Kidney epithelial cell (primary cell): ENCODE measurements at regions not wholly inside any gene's neighbourhood (a gene's known extent, or its start where the extent isn't known, plus 50 kb on each side); places are given as distances from the start of the nearest gene placed in this dataset.

Experiments used
- DNase-seq: peaks from one replicate; pipeline ENCODE4 v3.0.0-alpha.2; 2010; ENCODE audit warnings: low read depth
- H3K27me3 ChIP-seq: 2 replicates; pipeline ENCODE4 v1.6.0; 2011; ENCODE audit warnings: low read length; ENCODE audit not compliant: control insufficient read depth, insufficient read depth
- H3K36me3 ChIP-seq: 2 replicates; pipeline ENCODE4 v1.5.1; 2011; ENCODE audit warnings: low read length; ENCODE audit not compliant: control insufficient read depth, insufficient read depth
- H3K4me3 ChIP-seq: 2 replicates; pipeline ENCODE4 v1.5.1; 2011; ENCODE audit warnings: low read depth, mild to moderate bottlenecking, control low read depth, low read length
- CTCF ChIP-seq: IDR thresholded peaks from 2 replicates; pipeline ENCODE4 v1.5.1; 2011; ENCODE audit warnings: mild to moderate bottlenecking, moderate library complexity, low read length, control low read depth, inconsistent platforms; ENCODE audit not compliant: insufficient read depth, poor library complexity, severe bottlenecking

- no peak for DNase-seq
Measured at GRCh38 chr10:3914733-3915132, 129.7 kb upstream of the KLF6 start.

GRCh38 chr10:3911713-3912442 is 126.9 kb upstream of the KLF6 start:
- DNase-seq = no peak
- H3K36me3 ChIP-seq = no peaks in the 10 kb centered on the region
- no peak for TF ChIP-seq CTCF
- H3K27me3 ChIP-seq = no peaks in the 10 kb centered on the region
- H3K4me3 ChIP-seq = no peak overlapping the region

More at GRCh38 chr10:3914733-3915132, 129.7 kb upstream of the KLF6 start:
- Histone ChIP-seq H3K27me3 (no peaks in the 10 kb centered on the region), H3K36me3 (no peaks in the 10 kb centered on the region), H3K4me3 (no peak overlapping the region)
- no peak for TF ChIP-seq CTCF

GRCh38 chr10:3911241-3911640 is 126.2 kb upstream of the KLF6 start:
- DNase-seq = no peak
- no peak overlapping the region for H3K4me3 ChIP-seq
- H3K27me3 ChIP-seq = no peaks in the 10 kb centered on the region
- H3K36me3 ChIP-seq = no peaks in the 10 kb centered on the region
- no peak for TF ChIP-seq CTCF

- no peak for TF ChIP-seq CTCF
- DNase-seq = no peak
- H3K27me3 ChIP-seq = no peaks in the 10 kb centered on the region
- no peaks in the 10 kb centered on the region for H3K36me3 ChIP-seq
- no peak overlapping the region for H3K4me3 ChIP-seq
Measured at GRCh38 chr10:3909339-3909738, 124.3 kb upstream of the KLF6 start.

- no peaks in the 10 kb centered on the region for H3K36me3 ChIP-seq
- no peak overlapping the region for H3K4me3 ChIP-seq
- no peaks in the 10 kb centered on the region for H3K27me3 ChIP-seq
- no peak for DNase-seq
- no peak for TF ChIP-seq CTCF
Measured at GRCh38 chr10:3908183-3908582, 123.2 kb upstream of the KLF6 start.

- no peak for DNase-seq
- no peaks in the 10 kb centered on the region for H3K36me3 ChIP-seq
- H3K27me3 ChIP-seq = no peaks in the 10 kb centered on the region
- H3K4me3 ChIP-seq = no peak overlapping the region
- TF ChIP-seq CTCF = no peak
Measured at GRCh38 chr10:3907514-3907913, 122.5 kb upstream of the KLF6 start.
